Peyer's patch (tissue), 4 donors: ENCODE measurements at regions not wholly inside any gene's neighbourhood (a gene's known extent, or its start where the extent isn't known, plus 50 kb on each side); places are given as distances from the start of the nearest gene placed in this dataset.

ENCODE experiments used
- CTCF ChIP-seq, 6 experiments: fragments of 450-650 bp in 4 of 6; fragments of 200-600 bp in 2 of 6; sonication (generic) in 1 of 6; IDR thresholded peaks; one replicate each; pipeline ENCODE4 v1.5.1; 2017 to 2019; ENCODE audit warnings: antibody characterized with exemption in 6 of 6, mild to moderate bottlenecking in 3 of 6, moderate library complexity in 1 of 6
- POLR2A ChIP-seq, 2 donors: fragments of 450-650 bp; IDR thresholded peaks; one replicate each; pipeline ENCODE4 v1.5.1; 2017; ENCODE audit warnings: antibody characterized with exemption in 2 of 2, mild to moderate bottlenecking in 2 of 2, moderate library complexity in 2 of 2

- TF ChIP-seq POLR2A (IDR thresholded peaks at IDR 0.05) (no peak), CTCF (IDR thresholded peaks at IDR 0.05) (no peak)
Measured at GRCh38 chr11:123349382-123349781, 80.7 kb upstream of the GRAMD1B start.
